ENCODE measurements at regions not wholly inside any gene's neighbourhood (a gene's known extent, or its start where the extent isn't known, plus 50 kb on each side); places are given as distances from the start of the nearest gene placed in this dataset.
"Not testable (repeated sequence)": the region's sequence is repeated elsewhere in the genome, so short reads cannot be mapped to it uniquely, and the experiment has no call there.

DNA sequence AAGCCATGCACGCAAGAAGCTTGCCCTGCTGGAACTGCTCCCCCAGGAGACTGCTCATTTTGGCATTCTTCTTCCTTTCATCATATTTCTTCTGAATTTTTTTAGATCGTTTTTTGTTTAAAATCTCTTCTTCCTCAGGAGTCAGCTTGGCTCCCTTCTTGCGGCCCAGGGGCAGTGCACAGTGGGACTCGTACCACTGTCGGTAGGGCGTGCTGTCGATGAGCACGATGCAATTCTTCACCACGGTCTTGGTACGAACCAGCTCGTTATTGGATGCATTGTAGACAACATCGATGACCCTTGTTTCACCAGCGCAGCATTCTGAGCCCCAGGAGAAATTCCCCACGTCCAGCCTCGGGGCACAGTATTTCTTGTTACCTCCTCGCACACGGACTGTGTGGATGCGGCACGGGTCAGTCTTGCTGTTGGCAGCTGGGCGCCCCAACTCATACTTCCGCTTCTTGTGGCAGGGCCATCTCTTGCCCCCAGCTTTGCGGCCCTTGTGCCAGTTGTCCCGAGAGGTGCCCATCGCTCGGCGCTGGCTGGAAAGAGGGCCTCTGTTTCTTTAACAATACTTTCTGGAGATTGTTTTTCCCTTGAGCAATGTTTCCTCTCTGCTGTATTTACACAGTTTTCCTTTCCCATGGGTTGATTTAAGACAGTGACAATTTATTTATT lies 452.4 kb downstream of the TMEM121 start:
- peaks cover 20% of the 10 kb centered on the region; the same call in 1 of the 2 replicates for H3K9me3 Mint-ChIP-seq
- H3K4me3 Mint-ChIP-seq: no peak overlapping the region
- H3K27ac Mint-ChIP-seq: peak overlapping the region; percentile 87; the same call in 1 of the 2 replicates
- 0 out of 2 replicates have a peak, but pooled peaks cover 8% of the 10 kb centered on the region for H3K36me3 Mint-ChIP-seq (ENCODE audit: low read depth)
- TF ChIP-seq, protein P1, sequence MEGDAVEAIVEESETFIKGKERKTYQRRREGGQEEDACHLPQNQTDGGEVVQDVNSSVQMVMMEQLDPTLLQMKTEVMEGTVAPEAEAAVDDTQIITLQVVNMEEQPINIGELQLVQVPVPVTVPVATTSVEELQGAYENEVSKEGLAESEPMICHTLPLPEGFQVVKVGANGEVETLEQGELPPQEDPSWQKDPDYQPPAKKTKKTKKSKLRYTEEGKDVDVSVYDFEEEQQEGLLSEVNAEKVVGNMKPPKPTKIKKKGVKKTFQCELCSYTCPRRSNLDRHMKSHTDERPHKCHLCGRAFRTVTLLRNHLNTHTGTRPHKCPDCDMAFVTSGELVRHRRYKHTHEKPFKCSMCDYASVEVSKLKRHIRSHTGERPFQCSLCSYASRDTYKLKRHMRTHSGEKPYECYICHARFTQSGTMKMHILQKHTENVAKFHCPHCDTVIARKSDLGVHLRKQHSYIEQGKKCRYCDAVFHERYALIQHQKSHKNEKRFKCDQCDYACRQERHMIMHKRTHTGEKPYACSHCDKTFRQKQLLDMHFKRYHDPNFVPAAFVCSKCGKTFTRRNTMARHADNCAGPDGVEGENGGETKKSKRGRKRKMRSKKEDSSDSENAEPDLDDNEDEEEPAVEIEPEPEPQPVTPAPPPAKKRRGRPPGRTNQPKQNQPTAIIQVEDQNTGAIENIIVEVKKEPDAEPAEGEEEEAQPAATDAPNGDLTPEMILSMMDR (IDR thresholded peaks at IDR 0.05): no peak
- peaks cover 50% of the 10 kb centered on the region for H3K4me1 Mint-ChIP-seq (ENCODE audit: low read depth)
- no peaks in the 10 kb centered on the region; the same call in 1 of the 2 replicates for H3K27me3 Mint-ChIP-seq (ENCODE audit: insufficient read depth)
- no peak for DNase-seq

DNA sequence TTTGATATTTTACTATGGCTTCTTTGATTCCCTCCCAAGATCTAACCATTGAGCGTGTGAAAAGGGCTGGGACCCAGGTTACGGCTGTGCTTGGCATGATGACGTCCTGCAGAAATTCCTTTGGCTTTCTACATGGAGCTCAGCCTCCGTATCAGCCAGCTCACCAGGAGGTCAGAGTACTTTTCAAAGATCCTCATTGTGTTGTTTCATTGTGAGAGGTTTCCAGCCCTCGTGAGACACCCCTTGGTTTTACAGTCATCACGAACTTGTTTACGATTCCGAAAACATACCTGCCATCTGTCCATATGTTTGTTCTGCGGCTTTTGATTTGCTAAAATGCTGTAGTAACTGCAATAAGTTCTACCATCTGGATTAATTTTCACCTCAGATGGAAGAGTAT lies 453.1 kb downstream of the TMEM121 start:
- TF ChIP-seq, protein P1 (IDR thresholded peaks at IDR 0.05): no peak
- H3K36me3 Mint-ChIP-seq (ENCODE audit: low read depth): 0 out of 2 replicates have a peak, but pooled peaks cover 8% of the 10 kb centered on the region
- no peak overlapping the region; the same call in 1 of the 2 replicates for H3K4me3 Mint-ChIP-seq
- H3K27ac Mint-ChIP-seq: peak overlapping the region; percentile 87; the same call in 1 of the 2 replicates
- DNase-seq: no peak
- peaks cover 50% of the 10 kb centered on the region for H3K4me1 Mint-ChIP-seq (ENCODE audit: low read depth)
- H3K9me3 Mint-ChIP-seq: peaks cover 13% of the 10 kb centered on the region; the same call in 1 of the 2 replicates
- H3K27me3 Mint-ChIP-seq (ENCODE audit: insufficient read depth): no peaks in the 10 kb centered on the region; the same call in 1 of the 2 replicates

DNA sequence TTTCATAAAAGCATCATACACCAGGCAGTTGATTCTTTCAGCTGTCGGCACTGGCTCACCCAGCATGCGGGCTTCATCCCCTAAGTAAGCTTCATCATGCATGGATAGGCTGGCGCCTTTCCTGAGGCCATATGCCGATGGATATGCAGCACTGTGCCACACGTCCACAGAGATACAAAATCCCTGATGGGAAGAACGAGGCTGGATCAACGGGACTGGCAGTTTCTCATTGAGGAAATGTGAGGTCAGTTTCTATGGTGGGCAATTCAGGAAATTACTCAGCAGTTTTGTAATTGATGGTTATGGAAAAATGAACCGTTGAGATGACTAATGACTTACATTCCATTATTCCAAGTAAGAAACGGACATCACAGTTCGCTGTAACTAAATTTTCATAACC lies 453.8 kb downstream of the TMEM121 start:
- H3K9me3 Mint-ChIP-seq: peaks cover 14% of the 10 kb centered on the region; the same call in 1 of the 2 replicates
- TF ChIP-seq, protein P1 (IDR thresholded peaks at IDR 0.05): no peak
- H3K27me3 Mint-ChIP-seq (ENCODE audit: insufficient read depth): no peaks in the 10 kb centered on the region
- H3K4me3 Mint-ChIP-seq: peak overlapping the region; percentile 21; the same call in 1 of the 2 replicates
- peak; percentile 15 for DNase-seq
- 0 out of 2 replicates have a peak, but pooled peaks cover 8% of the 10 kb centered on the region for H3K36me3 Mint-ChIP-seq (ENCODE audit: low read depth)
- H3K27ac Mint-ChIP-seq: peak overlapping the region; percentile 87
- H3K4me1 Mint-ChIP-seq (ENCODE audit: low read depth): peaks cover 50% of the 10 kb centered on the region

DNA sequence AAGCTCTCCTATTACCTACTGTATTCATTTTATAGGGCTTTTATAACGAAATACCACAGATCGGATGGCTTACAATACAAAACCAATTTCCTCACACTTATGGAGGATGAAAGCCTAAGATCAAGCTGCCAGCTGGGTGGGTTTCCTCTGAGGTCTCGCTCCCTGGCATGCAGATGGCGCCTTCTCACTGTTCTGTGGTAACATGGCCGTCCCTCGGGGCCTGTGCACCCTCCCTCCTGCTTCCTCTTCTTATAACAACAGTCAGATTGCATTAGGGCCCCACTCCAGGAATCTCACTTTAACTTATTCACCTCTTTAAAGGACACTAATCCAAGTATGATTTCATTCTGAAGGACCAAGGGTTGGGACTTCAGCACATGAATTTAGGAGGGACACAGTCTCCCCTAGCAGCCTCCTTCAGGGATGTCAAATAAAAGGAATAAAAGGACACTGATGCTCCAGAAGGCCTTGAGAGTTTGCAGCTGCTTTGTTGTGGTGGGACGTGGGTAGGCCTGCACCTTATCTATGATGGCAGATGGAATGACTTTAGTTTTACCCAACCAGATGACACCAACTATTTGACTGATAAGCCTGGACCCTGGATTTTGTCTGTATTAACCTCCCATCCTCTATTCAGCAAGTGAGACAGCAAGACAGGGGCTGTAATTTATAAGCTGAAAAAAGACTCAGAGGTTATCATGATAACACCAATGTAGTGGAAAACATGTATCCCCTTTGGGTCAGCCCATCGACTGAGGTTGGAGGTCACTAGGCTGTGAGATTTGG lies 455.3 kb downstream of the TMEM121 start:
- Mint-ChIP-seq H3K9me3 (peaks cover 15% of the 10 kb centered on the region; the same call in 1 of the 2 replicates), H3K27ac (peak overlapping the region; percentile 19), H3K4me1 (ENCODE audit: low read depth) (peaks cover 50% of the 10 kb centered on the region)
- H3K4me3 Mint-ChIP-seq; DNase-seq; H3K36me3 Mint-ChIP-seq (ENCODE audit: low read depth); H3K27me3 Mint-ChIP-seq (ENCODE audit: insufficient read depth): not testable (repeated sequence)

DNA sequence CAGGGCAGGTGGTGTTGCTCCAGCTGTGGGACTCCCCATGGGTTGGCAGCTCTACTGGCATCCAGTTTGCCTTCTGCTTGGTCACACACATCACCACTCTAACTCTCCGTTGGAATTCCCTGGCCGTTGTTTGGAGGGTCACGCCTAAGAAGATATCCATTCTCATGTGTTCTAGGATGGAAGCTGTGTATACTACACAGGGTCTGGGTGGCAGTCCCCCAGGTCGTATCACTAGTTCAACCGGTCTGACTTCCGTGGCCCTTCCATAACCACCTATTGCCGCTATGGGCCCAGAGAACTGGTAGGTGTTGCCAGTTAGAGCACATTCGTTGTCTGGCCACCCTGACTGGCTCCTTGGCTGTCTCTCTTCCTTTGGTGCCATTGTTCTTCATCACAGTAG lies 456.3 kb downstream of the TMEM121 start:
- Mint-ChIP-seq H3K4me3 (no peak overlapping the region), H3K9me3 (peaks cover 15% of the 10 kb centered on the region; the same call in 1 of the 2 replicates), H3K27me3 (ENCODE audit: insufficient read depth) (no peaks in the 10 kb centered on the region), H3K27ac (no peak overlapping the region; the same call in 1 of the 2 replicates), H3K36me3 (ENCODE audit: low read depth) (0 out of 2 replicates have a peak, but pooled peaks cover 8% of the 10 kb centered on the region), H3K4me1 (ENCODE audit: low read depth) (peaks cover 41% of the 10 kb centered on the region)
- no peak for DNase-seq
- TF ChIP-seq, protein P1 (IDR thresholded peaks at IDR 0.05): no peak
